Glomerular visceral epithelial cell (primary cell): ENCODE measurements at regions not wholly inside any gene's neighbourhood (a gene's known extent, or its start where the extent isn't known, plus 50 kb on each side); places are given as distances from the start of the nearest gene placed in this dataset.

Source experiments
- DNase-seq: peaks from one replicate; pipeline ENCODE4 v3.0.0-alpha.2; 2016; ENCODE audit errors: extremely low spot score

- DNase-seq, result no peak
Measured at GRCh38 chr11:33412241-33412640, 155.1 kb downstream of the HIPK3 start.

GRCh38 chr11:33411751-33412150 is 154.6 kb downstream of the HIPK3 start:
- DNase-seq, result no peak

GRCh38 chr11:33410086-33410765 is 153.0 kb downstream of the HIPK3 start:
- DNase-seq, result no peak
